Endodermal cell (in vitro differentiated cells): ENCODE measurements at regions not wholly inside any gene's neighbourhood (a gene's known extent, or its start where the extent isn't known, plus 50 kb on each side); places are given as distances from the start of the nearest gene placed in this dataset.

Experiments used
- DNase-seq: peaks from one replicate; pipeline ENCODE4 v3.0.0-alpha.2; 2017
- H3K27ac ChIP-seq: 2 replicates; pipeline ENCODE4 v1.5.1; 2013; ENCODE audit warnings: mild to moderate bottlenecking, low read depth, low read length, moderate library complexity
- H3K27me3 ChIP-seq: 2 replicates; pipeline ENCODE4 v1.6.1; 2013; ENCODE audit warnings: mild to moderate bottlenecking, low read length, moderate library complexity; ENCODE audit not compliant: insufficient read depth, control insufficient read depth, poor library complexity, severe bottlenecking
- H3K36me3 ChIP-seq: 2 replicates; pipeline ENCODE4 v1.7.0; 2013; ENCODE audit warnings: mild to moderate bottlenecking, low read length, moderate library complexity; ENCODE audit not compliant: control insufficient read depth, insufficient read depth
- H3K4me1 ChIP-seq: one replicate; pipeline ENCODE4 v1.7.0; 2013; ENCODE audit warnings: low read length; ENCODE audit not compliant: control insufficient read depth, insufficient read depth
- H3K4me3 ChIP-seq: 2 replicates; pipeline ENCODE4 v1.5.1; 2013; ENCODE audit warnings: mild to moderate bottlenecking, low read length, moderate library complexity
- H3K9ac ChIP-seq: 2 replicates; pipeline ENCODE4 v1.6.1; 2013; ENCODE audit warnings: mild to moderate bottlenecking, low read length, moderate library complexity; ENCODE audit not compliant: poor library complexity, severe bottlenecking; ENCODE audit errors: extremely low read depth
- H3K9me3 ChIP-seq: 2 replicates; pipeline ENCODE4 v1.6.1; 2013; ENCODE audit warnings: mild to moderate bottlenecking, low read length, moderate library complexity; ENCODE audit not compliant: control insufficient read depth
- H3K27ac Mint-ChIP-seq: 2 replicates; pipeline ENCODE4 v1.8.0; 2020; ENCODE audit warnings: mixed read lengths
- H3K27me3 Mint-ChIP-seq: 2 replicates; pipeline ENCODE4 v1.8.0; 2021; ENCODE audit warnings: mild to moderate bottlenecking, mixed read lengths; ENCODE audit not compliant: insufficient read depth
- H3K36me3 Mint-ChIP-seq: 2 replicates; pipeline ENCODE4 v1.8.0; 2020; ENCODE audit warnings: low read depth, mixed read lengths
- H3K4me1 Mint-ChIP-seq: 2 replicates; pipeline ENCODE4 v1.8.0; 2020; ENCODE audit warnings: mixed read lengths
- H3K4me3 Mint-ChIP-seq: 2 replicates; pipeline ENCODE4 v1.8.0; 2020; ENCODE audit warnings: mild to moderate bottlenecking, moderate library complexity, mixed read lengths
- H3K9me3 Mint-ChIP-seq: 2 replicates; pipeline ENCODE4 v1.8.0; 2020; ENCODE audit warnings: mild to moderate bottlenecking, mixed read lengths
- CTCF ChIP-seq: fragments of 200-600 bp; sonication (generic); conservative IDR thresholded peaks from 2 replicates; pipeline ENCODE4 v1.5.0; 2021; ENCODE audit warnings: antibody characterized with exemption, mild to moderate bottlenecking
- WGBS, 2 experiments: methylation state at CpG; one replicate each; pipeline versions ENCODE4 v1.1.5 to v1.1.7; 2013; ENCODE audit warnings: missing lambda C conversion rate in 2 of 2, mixed read lengths in 1 of 2; ENCODE audit not compliant: insufficient coverage in 1 of 2, insufficient read length in 1 of 2; 5-methylcytosine and 5-hydroxymethylcytosine counted together

GRCh38 chr18:29321561-29321960, 1144.6 kb upstream of the CDH2 start:
- H3K4me1 Mint-ChIP-seq = peaks cover 12% of the 10 kb centered on the region
- no peak overlapping the region for H3K27ac Mint-ChIP-seq
- no peaks in the 10 kb centered on the region for H3K27me3 Mint-ChIP-seq
- no peak overlapping the region for H3K9ac ChIP-seq
- peaks cover 8% of the 10 kb centered on the region for H3K9me3 Mint-ChIP-seq
- no peak overlapping the region for H3K27ac ChIP-seq
- no peaks in the 10 kb centered on the region for H3K9me3 ChIP-seq
- no peak for DNase-seq
- H3K36me3 Mint-ChIP-seq = peaks cover 14% of the 10 kb centered on the region
- no peaks in the 10 kb centered on the region for H3K4me1 ChIP-seq
- H3K27me3 ChIP-seq = no peaks in the 10 kb centered on the region
- no peaks in the 10 kb centered on the region for H3K36me3 ChIP-seq
- no peak for TF ChIP-seq CTCF
- no CpG with 5 or more reads among the region's 1 CpG for WGBS, 2 experiments
- no peak overlapping the region for H3K4me3 Mint-ChIP-seq
- H3K4me3 ChIP-seq = no peak overlapping the region

- no peak for DNase-seq
- Mint-ChIP-seq H3K27me3 (no peaks in the 10 kb centered on the region), H3K9me3 (no peaks in the 10 kb centered on the region), H3K4me1 (peaks cover 19% of the 10 kb centered on the region), H3K36me3 (peaks cover 6% of the 10 kb centered on the region), H3K4me3 (no peak overlapping the region), H3K27ac (no peak overlapping the region)
- H3K36me3 ChIP-seq = no peaks in the 10 kb centered on the region
- H3K27ac ChIP-seq = no peak overlapping the region
- no peak overlapping the region for H3K4me3 ChIP-seq
- WGBS, 2 experiments = 100% methylated on average over 1 of the region's 1 CpG
- H3K9ac ChIP-seq = no peak overlapping the region
- peaks cover 3% of the 10 kb centered on the region for H3K4me1 ChIP-seq
- H3K27me3 ChIP-seq = no peaks in the 10 kb centered on the region
- no peaks in the 10 kb centered on the region for H3K9me3 ChIP-seq
- TF ChIP-seq CTCF = no peak
These were observed 1136.4 kb upstream of the CDH2 start for GRCh38 chr18:29313312-29313711.

GRCh38 chr18:29311580-29311979, 1134.7 kb upstream of the CDH2 start:
- H3K4me1 Mint-ChIP-seq = peaks cover 19% of the 10 kb centered on the region
- H3K4me3 Mint-ChIP-seq = no peak overlapping the region
- TF ChIP-seq CTCF = no peak
- no peak overlapping the region for H3K27ac Mint-ChIP-seq
- Histone ChIP-seq H3K27ac (no peak overlapping the region), H3K36me3 (no peaks in the 10 kb centered on the region), H3K4me1 (peaks cover 3% of the 10 kb centered on the region), H3K27me3 (no peaks in the 10 kb centered on the region), H3K9me3 (no peaks in the 10 kb centered on the region), H3K9ac (no peak overlapping the region), H3K4me3 (no peak overlapping the region)
- peaks cover 4% of the 10 kb centered on the region for H3K36me3 Mint-ChIP-seq
- H3K9me3 Mint-ChIP-seq = no peaks in the 10 kb centered on the region
- H3K27me3 Mint-ChIP-seq = no peaks in the 10 kb centered on the region
- no peak for DNase-seq
- 99 to 100% methylated on average over 1 to 2 of the region's 2 CpGs for WGBS, 2 experiments
